ENCODE measurements at regions not wholly inside any gene's neighbourhood (a gene's known extent, or its start where the extent isn't known, plus 50 kb on each side); places are given as distances from the start of the nearest gene placed in this dataset.

DNA sequence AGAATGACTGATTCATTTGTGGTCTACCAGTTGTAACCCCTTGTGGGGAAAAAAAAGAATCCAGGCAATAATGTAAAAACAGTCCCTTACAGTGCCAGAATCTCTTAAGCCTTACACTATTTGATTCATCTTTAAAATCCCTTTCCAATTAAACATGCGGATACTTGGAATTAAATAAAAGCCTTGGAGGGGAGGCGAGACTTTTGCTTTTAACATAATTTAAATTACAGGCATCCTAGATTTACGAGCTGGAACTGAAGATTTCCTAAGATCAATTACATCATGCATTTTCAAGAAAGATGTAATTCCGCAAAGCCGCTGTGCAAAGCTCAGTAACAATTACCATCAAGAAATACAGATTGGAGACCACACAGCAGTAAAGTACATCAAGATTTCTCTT, 370.2 kb downstream of the MTRR start:
- Mint-ChIP-seq H3K27ac (no peak overlapping the region), H3K27me3 (ENCODE audit: low read depth) (no peaks in the 10 kb centered on the region), H3K4me1 (ENCODE audit: low read depth) (no peaks in the 10 kb centered on the region), H3K36me3 (ENCODE audit: insufficient read depth in 2 of 2) (no peaks in the 10 kb centered on the region), H3K9me3 (peaks cover 3 to 8% of the 10 kb centered on the region in 2 donors), H3K4me3 (no peak overlapping the region)
- ATAC-seq (replicated peaks in 1 of 2) (no peak), DNase-seq (no peak)

GRCh38 chr5:8239646-8240045, 370.7 kb downstream of the MTRR start:
- H3K9me3 Mint-ChIP-seq: peaks cover 3 to 8% of the 10 kb centered on the region in 2 donors
- ATAC-seq (replicated peaks in 1 of 2) (no peak), DNase-seq (no peak)
- H3K27ac Mint-ChIP-seq: no peak overlapping the region
- H3K4me3 Mint-ChIP-seq: no peak overlapping the region
- H3K27me3 Mint-ChIP-seq (ENCODE audit: low read depth): no peaks in the 10 kb centered on the region
- no peaks in the 10 kb centered on the region for H3K4me1 Mint-ChIP-seq (ENCODE audit: low read depth)
- H3K36me3 Mint-ChIP-seq (ENCODE audit: insufficient read depth in 2 of 2): no peaks in the 10 kb centered on the region

GRCh38 chr5:8241076-8241475, 372.1 kb downstream of the MTRR start:
- Mint-ChIP-seq H3K4me3 (no peak overlapping the region), H3K36me3 (ENCODE audit: insufficient read depth in 2 of 2) (no peaks in the 10 kb centered on the region), H3K9me3 (peaks cover 3 to 5% of the 10 kb centered on the region in 2 donors), H3K27ac (no peak overlapping the region), H3K4me1 (ENCODE audit: low read depth) (no peaks in the 10 kb centered on the region), H3K27me3 (ENCODE audit: low read depth) (no peaks in the 10 kb centered on the region)
- DNase-seq (no peak), ATAC-seq (replicated peaks in 1 of 2) (no peak)

DNA sequence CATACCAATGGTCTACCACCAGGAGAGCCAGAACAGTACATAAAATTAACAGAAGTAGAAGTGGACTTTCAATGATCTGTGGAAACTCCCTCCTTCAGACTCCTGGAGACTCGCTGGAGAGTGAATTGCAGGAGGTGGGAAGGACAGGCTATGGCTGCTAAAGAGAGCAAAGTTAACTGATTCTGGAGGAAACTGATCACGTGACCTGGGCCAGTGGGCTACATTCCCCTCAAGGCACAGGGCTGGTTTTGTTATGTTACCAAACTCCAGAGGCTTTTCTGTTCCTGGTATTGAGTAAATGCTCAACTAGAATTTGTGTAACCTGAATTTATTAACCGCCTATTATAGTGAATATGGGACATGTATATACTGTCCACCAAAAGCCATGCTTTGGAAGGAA, 372.6 kb downstream of the MTRR start:
- no peaks in the 10 kb centered on the region for H3K4me1 Mint-ChIP-seq (ENCODE audit: low read depth)
- no peak for ATAC-seq (replicated peaks in 1 of 2)
- H3K4me3 Mint-ChIP-seq: no peak overlapping the region
- DNase-seq: no peak
- H3K9me3 Mint-ChIP-seq: peaks cover 0 to 2% of the 10 kb centered on the region in 2 donors
- no peaks in the 10 kb centered on the region for H3K36me3 Mint-ChIP-seq (ENCODE audit: insufficient read depth in 2 of 2)
- no peak overlapping the region for H3K27ac Mint-ChIP-seq
- H3K27me3 Mint-ChIP-seq (ENCODE audit: low read depth): no peaks in the 10 kb centered on the region

GRCh38 chr5:8247049-8247899, 378.3 kb downstream of the MTRR start:
- ATAC-seq (replicated peaks in 1 of 2): no peak
- Mint-ChIP-seq H3K4me3 (no peak overlapping the region), H3K36me3 (ENCODE audit: insufficient read depth in 2 of 2) (no peaks in the 10 kb centered on the region), H3K27ac (no peak overlapping the region), H3K9me3 (peaks cover 2 to 10% of the 10 kb centered on the region in 2 donors), H3K27me3 (ENCODE audit: low read depth) (no peaks in the 10 kb centered on the region), H3K4me1 (ENCODE audit: low read depth) (no peaks in the 10 kb centered on the region)
- DNase-seq: no peak

DNA sequence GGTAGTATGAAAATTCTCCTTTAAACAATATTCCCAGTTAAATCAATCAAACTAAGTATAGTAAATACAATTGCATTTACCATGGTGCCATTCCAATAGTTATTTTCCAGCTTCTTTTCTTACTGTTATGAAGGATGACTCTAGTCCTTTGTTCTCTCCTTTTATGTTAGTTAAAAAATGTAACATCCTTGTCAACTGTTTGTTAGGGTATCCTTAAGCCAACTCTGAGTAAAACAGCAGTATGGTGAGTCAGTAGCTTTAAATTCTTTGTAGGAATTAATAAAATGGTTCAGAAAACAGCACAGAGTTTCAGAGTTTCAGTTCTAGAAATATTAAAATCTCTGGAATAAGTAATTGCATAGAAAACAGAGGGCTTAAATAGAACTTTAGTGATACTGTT, 384.4 kb downstream of the MTRR start:
- Mint-ChIP-seq H3K9me3 (peaks cover 0 to 8% of the 10 kb centered on the region in 2 donors), H3K27me3 (ENCODE audit: low read depth) (no peaks in the 10 kb centered on the region), H3K27ac (no peak overlapping the region), H3K36me3 (ENCODE audit: insufficient read depth in 2 of 2) (no peaks in the 10 kb centered on the region), H3K4me3 (no peak overlapping the region), H3K4me1 (ENCODE audit: low read depth) (no peaks in the 10 kb centered on the region)
- ATAC-seq (replicated peaks in 1 of 2) (no peak), DNase-seq (no peak)

GRCh38 chr5:8254674-8255073, 385.7 kb downstream of the MTRR start:
- Mint-ChIP-seq H3K36me3 (ENCODE audit: insufficient read depth in 2 of 2) (no peaks in the 10 kb centered on the region), H3K27ac (no peak overlapping the region), H3K4me1 (ENCODE audit: low read depth) (no peaks in the 10 kb centered on the region), H3K9me3 (peaks cover 0 to 7% of the 10 kb centered on the region in 2 donors), H3K27me3 (ENCODE audit: low read depth) (no peaks in the 10 kb centered on the region), H3K4me3 (no peak overlapping the region)
- DNase-seq: no peak
- ATAC-seq (replicated peaks in 1 of 2): no peak

- Mint-ChIP-seq H3K27ac (no peak overlapping the region), H3K27me3 (ENCODE audit: low read depth) (no peaks in the 10 kb centered on the region), H3K36me3 (ENCODE audit: insufficient read depth in 2 of 2) (no peaks in the 10 kb centered on the region), H3K4me3 (no peak overlapping the region), H3K9me3 (peaks cover 0 to 3% of the 10 kb centered on the region in 2 donors), H3K4me1 (ENCODE audit: low read depth) (no peaks in the 10 kb centered on the region)
- ATAC-seq (replicated peaks in 1 of 2) (no peak), DNase-seq (no peak)
Observed at GRCh38 chr5:8258801-8259200, 389.9 kb downstream of the MTRR start.

GRCh38 chr5:8270246-8270645, 401.3 kb downstream of the MTRR start:
- H3K27me3 Mint-ChIP-seq (ENCODE audit: low read depth): no peaks in the 10 kb centered on the region
- no peak overlapping the region for H3K4me3 Mint-ChIP-seq
- peaks cover 0 to 2% of the 10 kb centered on the region in 2 donors for H3K36me3 Mint-ChIP-seq (ENCODE audit: insufficient read depth in 2 of 2)
- DNase-seq: no peak
- H3K9me3 Mint-ChIP-seq: peaks cover 2 to 8% of the 10 kb centered on the region in 2 donors
- no peak for ATAC-seq (replicated peaks in 1 of 2)
- H3K4me1 Mint-ChIP-seq (ENCODE audit: low read depth): no peaks in the 10 kb centered on the region
- no peak overlapping the region for H3K27ac Mint-ChIP-seq

DNA sequence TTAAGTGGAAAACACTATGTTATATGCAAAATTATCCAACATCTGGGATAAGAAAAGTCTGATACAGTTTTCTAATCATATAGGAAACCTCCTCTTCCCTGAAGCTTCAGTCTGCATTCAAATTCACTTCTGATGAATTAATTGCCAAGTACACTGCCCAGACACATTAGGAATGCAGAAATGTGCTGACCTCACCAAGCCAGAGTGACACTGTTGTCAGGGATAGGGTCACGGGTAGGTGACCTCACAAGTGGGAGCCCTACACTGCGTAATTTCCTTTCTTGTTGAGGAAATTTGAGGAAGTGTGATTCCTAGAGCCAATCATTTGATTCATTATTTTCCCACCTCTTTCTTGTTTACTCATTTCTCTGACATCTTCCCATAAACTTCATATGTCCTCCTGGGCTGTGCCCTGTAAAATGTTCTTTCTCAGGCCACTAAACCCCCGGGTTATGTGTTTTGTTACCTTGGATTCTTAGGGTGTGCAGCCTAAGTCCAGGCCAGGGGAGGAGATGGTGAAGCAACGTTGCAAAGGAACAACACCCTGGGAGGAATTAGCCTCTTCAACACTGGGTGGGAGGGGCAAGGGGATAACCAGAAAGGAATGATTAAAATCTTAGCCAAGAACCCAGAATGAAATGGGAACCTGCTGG, 411.9 kb downstream of the MTRR start:
- Mint-ChIP-seq H3K9me3 (peaks cover 3 to 12% of the 10 kb centered on the region in 2 donors), H3K27ac (no peak overlapping the region), H3K4me1 (ENCODE audit: low read depth) (no peaks in the 10 kb centered on the region), H3K27me3 (ENCODE audit: low read depth) (no peaks in the 10 kb centered on the region), H3K36me3 (ENCODE audit: insufficient read depth in 2 of 2) (peaks cover 0 to 1% of the 10 kb centered on the region in 2 donors), H3K4me3 (no peak overlapping the region)
- no peak for ATAC-seq (replicated peaks in 1 of 2)
- no peak for DNase-seq

- Mint-ChIP-seq H3K27ac (no peak overlapping the region), H3K9me3 (peaks cover 4 to 6% of the 10 kb centered on the region in 2 donors), H3K36me3 (ENCODE audit: insufficient read depth in 2 of 2) (peaks cover 0 to 1% of the 10 kb centered on the region in 2 donors), H3K27me3 (ENCODE audit: low read depth) (no peaks in the 10 kb centered on the region), H3K4me1 (ENCODE audit: low read depth) (no peaks in the 10 kb centered on the region), H3K4me3 (no peak overlapping the region)
- ATAC-seq (replicated peaks in 1 of 2): no peak
- no peak for DNase-seq
Observed at GRCh38 chr5:8288334-8288733, 419.4 kb downstream of the MTRR start.

- ATAC-seq (replicated peaks in 1 of 2): no peak
- Mint-ChIP-seq H3K27ac (no peak overlapping the region), H3K4me1 (ENCODE audit: low read depth) (no peaks in the 10 kb centered on the region), H3K4me3 (no peak overlapping the region), H3K27me3 (ENCODE audit: low read depth) (no peaks in the 10 kb centered on the region), H3K36me3 (ENCODE audit: insufficient read depth in 2 of 2) (no peaks in the 10 kb centered on the region), H3K9me3 (peaks cover 1 to 6% of the 10 kb centered on the region in 2 donors)
- DNase-seq: no peak
Observed at GRCh38 chr5:8288897-8289516, 420.1 kb downstream of the MTRR start.

DNA sequence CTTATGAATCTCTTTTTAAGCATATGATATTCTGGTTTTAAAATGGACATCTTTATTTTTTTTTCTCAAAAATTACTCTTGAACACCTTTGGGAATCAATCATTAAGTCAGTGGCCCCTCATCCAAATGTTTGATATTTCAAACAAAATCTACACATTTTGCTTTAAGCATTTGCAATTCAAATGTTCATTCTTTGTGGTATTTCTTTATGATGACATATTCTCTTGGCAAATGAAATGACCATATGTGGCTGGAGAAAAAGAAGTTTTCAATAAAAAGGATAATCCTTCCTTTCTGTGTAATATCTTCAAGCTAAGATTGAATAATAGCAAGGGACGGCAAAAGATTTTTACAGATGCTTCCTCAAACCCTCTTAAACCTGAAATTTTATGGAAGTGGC, 420.8 kb downstream of the MTRR start:
- Mint-ChIP-seq H3K4me1 (ENCODE audit: low read depth) (no peaks in the 10 kb centered on the region), H3K27ac (no peak overlapping the region), H3K4me3 (no peak overlapping the region), H3K27me3 (ENCODE audit: low read depth) (no peaks in the 10 kb centered on the region), H3K36me3 (ENCODE audit: insufficient read depth in 2 of 2) (no peaks in the 10 kb centered on the region), H3K9me3 (peaks cover 3 to 6% of the 10 kb centered on the region in 2 donors)
- ATAC-seq (replicated peaks in 1 of 2) (no peak), DNase-seq (no peak)
